Right cardiac atrium (tissue), 5 donors: ENCODE measurements at regions not wholly inside any gene's neighbourhood (a gene's known extent, or its start where the extent isn't known, plus 50 kb on each side); places are given as distances from the start of the nearest gene placed in this dataset.

Source experiments
- ATAC-seq, 2 donors: fragments of 200-7000 bp; cut with Tn5 transposase; one replicate each; pipeline versions ENCODE4 v1.8.0 to v1.9.1; 2020; ENCODE audit warnings: moderate library complexity in 2 of 2, mild to moderate bottlenecking in 1 of 2
- DNase-seq, 3 donors: peaks; one replicate each; pipeline ENCODE4 v3.0.0-alpha.2; 2020
- H3K27ac ChIP-seq: one replicate; pipeline ENCODE4 v1.5.1; 2013; ENCODE audit warnings: mild to moderate bottlenecking, low read length, control low read depth, moderate library complexity
- H3K27me3 ChIP-seq: one replicate; pipeline ENCODE4 v1.6.1; 2013; ENCODE audit not compliant: control insufficient read depth, insufficient read depth
- H3K4me1 ChIP-seq: one replicate; pipeline ENCODE4 v1.6.1; 2013; ENCODE audit warnings: low read length; ENCODE audit not compliant: control insufficient read depth, insufficient read depth
- H3K4me3 ChIP-seq: one replicate; pipeline ENCODE4 v1.5.1; 2013; ENCODE audit warnings: low read length, control low read depth
- H3K9me3 ChIP-seq: one replicate; pipeline ENCODE4 v1.6.1; 2013; ENCODE audit warnings: low read length; ENCODE audit not compliant: control insufficient read depth
- WGBS: extraction: QIAGEN DNeasy Blood & Tissue Kit; methylation state at CpG from one replicate; pipeline ENCODE4 v1.1.7; 2013; 5-methylcytosine and 5-hydroxymethylcytosine counted together
- intact Hi-C, 4 donors: fragments of 100-400 bp; cut with DNase I; formaldehyde crosslinking; loops; one replicate each; pipeline versions ENCODE4 v1.11.0 to v1.14.0; 2022 to 2023
- donor health status: healthy with polysubstance abuse.
- donor health status: DM: no; HTN: yes; CAD: no.
- donor health status: DM: no; HTN: no; CAD: no.
- donor health status: DM: no; HTN: yes; CAD: no; lungs with severe emphysema.
- donor health status: DM: yes; HTN: yes; CAD: no.

GRCh38 chr5:174446988-174447387, 277.4 kb upstream of the MSX2 start:
- DNase-seq (no peak), ATAC-seq (no peak)
- H3K9me3 ChIP-seq = no peaks in the 10 kb centered on the region
- intact Hi-C loops = no loop called here
- no peaks in the 10 kb centered on the region for H3K27me3 ChIP-seq
- H3K4me3 ChIP-seq = no peak overlapping the region
- no peaks in the 10 kb centered on the region for H3K4me1 ChIP-seq
- WGBS = 63% methylated on average over 10 of the region's 10 CpGs
- H3K27ac ChIP-seq = no peak overlapping the region

GRCh38 chr5:174448041-174448440, 276.3 kb upstream of the MSX2 start:
- Histone ChIP-seq H3K4me3 (no peak overlapping the region), H3K9me3 (no peaks in the 10 kb centered on the region), H3K27ac (no peak overlapping the region), H3K4me1 (no peaks in the 10 kb centered on the region), H3K27me3 (no peaks in the 10 kb centered on the region)
- intact Hi-C loops = no loop called here
- ATAC-seq (no peak), DNase-seq (no peak)
- 88% methylated on average over 4 of the region's 4 CpGs for whole genome bisulfite sequencing

GRCh38 chr5:174448662-174449061, 275.7 kb upstream of the MSX2 start:
- no peaks in the 10 kb centered on the region for H3K4me1 ChIP-seq
- H3K27me3 ChIP-seq = no peaks in the 10 kb centered on the region
- ATAC-seq (no peak), DNase-seq (no peak)
- intact Hi-C loops = no loop called here
- H3K27ac ChIP-seq = no peak overlapping the region
- no peak overlapping the region for H3K4me3 ChIP-seq
- no peaks in the 10 kb centered on the region for H3K9me3 ChIP-seq

GRCh38 chr5:174453690-174454089, 270.7 kb upstream of the MSX2 start:
- intact Hi-C loops = no loop called here
- no peak overlapping the region for H3K4me3 ChIP-seq
- H3K27ac ChIP-seq = no peak overlapping the region
- no peaks in the 10 kb centered on the region for H3K9me3 ChIP-seq
- ATAC-seq = no peak
- no peaks in the 10 kb centered on the region for H3K4me1 ChIP-seq
- 66% methylated on average over 2 of the region's 2 CpGs for WGBS
- no peak for DNase-seq
- H3K27me3 ChIP-seq = no peaks in the 10 kb centered on the region

- no peak overlapping the region for H3K27ac ChIP-seq
- H3K4me1 ChIP-seq = no peaks in the 10 kb centered on the region
- no peaks in the 10 kb centered on the region for H3K27me3 ChIP-seq
- DNase-seq (no peak), ATAC-seq (no peak)
- H3K9me3 ChIP-seq = no peaks in the 10 kb centered on the region
- no peak overlapping the region for H3K4me3 ChIP-seq
- 51% methylated on average over 6 of the region's 6 CpGs for WGBS
- intact Hi-C loops = no loop called here
Measured at GRCh38 chr5:174454464-174454863, 269.9 kb upstream of the MSX2 start.

GRCh38 chr5:174454890-174455289, 269.5 kb upstream of the MSX2 start:
- no peak for ATAC-seq
- Histone ChIP-seq H3K27me3 (no peaks in the 10 kb centered on the region), H3K4me3 (no peak overlapping the region), H3K9me3 (no peaks in the 10 kb centered on the region), H3K4me1 (no peaks in the 10 kb centered on the region), H3K27ac (no peak overlapping the region)
- DNase-seq = no peak
- intact Hi-C loops = no loop called here
- 57% methylated on average over 3 of the region's 3 CpGs for WGBS

GRCh38 chr5:174455301-174455700, 269.1 kb upstream of the MSX2 start:
- Histone ChIP-seq H3K27ac (no peak overlapping the region), H3K4me3 (no peak overlapping the region), H3K4me1 (no peaks in the 10 kb centered on the region), H3K9me3 (no peaks in the 10 kb centered on the region), H3K27me3 (no peaks in the 10 kb centered on the region)
- intact Hi-C loops = no loop called here
- no peak for ATAC-seq
- DNase-seq = no peak
- 39% methylated on average over 4 of the region's 4 CpGs for WGBS

GRCh38 chr5:174457141-174457678, 267.2 kb upstream of the MSX2 start:
- Histone ChIP-seq H3K27ac (no peak overlapping the region), H3K9me3 (no peaks in the 10 kb centered on the region), H3K4me3 (no peak overlapping the region), H3K4me1 (no peaks in the 10 kb centered on the region), H3K27me3 (no peaks in the 10 kb centered on the region)
- ATAC-seq (no peak), DNase-seq (peak in 1 of 3 donors; percentile 13)
- WGBS = 43% methylated on average over 5 of the region's 5 CpGs
- intact Hi-C loops = no loop called here

GRCh38 chr5:174459071-174459702, 265.2 kb upstream of the MSX2 start:
- Histone ChIP-seq H3K27ac (no peak overlapping the region), H3K27me3 (no peaks in the 10 kb centered on the region), H3K4me1 (no peaks in the 10 kb centered on the region), H3K4me3 (no peak overlapping the region), H3K9me3 (no peaks in the 10 kb centered on the region)
- 56% methylated on average over 12 of the region's 12 CpGs for WGBS
- intact Hi-C loops = no loop called here
- DNase-seq (peak in 1 of 3 donors; percentile 48), ATAC-seq (no peak)

- ATAC-seq = no peak
Measured at GRCh38 chr5:174459832-174460448, 264.4 kb upstream of the MSX2 start.

GRCh38 chr5:174462129-174462528, 262.3 kb upstream of the MSX2 start:
- Histone ChIP-seq H3K27ac (no peak overlapping the region), H3K4me1 (no peaks in the 10 kb centered on the region), H3K9me3 (no peaks in the 10 kb centered on the region), H3K4me3 (no peak overlapping the region), H3K27me3 (no peaks in the 10 kb centered on the region)
- intact Hi-C loops = no loop called here
- DNase-seq (no peak), ATAC-seq (no peak)
- 53% methylated on average over 4 of the region's 4 CpGs for WGBS

More at GRCh38 chr5:174459832-174460448, 264.4 kb upstream of the MSX2 start:
- H3K9me3 ChIP-seq = no peaks in the 10 kb centered on the region
- no peaks in the 10 kb centered on the region for H3K27me3 ChIP-seq
- H3K4me3 ChIP-seq = no peak overlapping the region
- 59% methylated on average over 9 of the region's 9 CpGs for WGBS
- intact Hi-C loops = no loop called here
- peak in 1 of 3 donors; percentile 18 for DNase-seq
- no peak overlapping the region for H3K27ac ChIP-seq
- no peaks in the 10 kb centered on the region for H3K4me1 ChIP-seq
